ENCODE measurements at regions not wholly inside any gene's neighbourhood (a gene's known extent, or its start where the extent isn't known, plus 50 kb on each side); places are given as distances from the start of the nearest gene placed in this dataset.

DNA sequence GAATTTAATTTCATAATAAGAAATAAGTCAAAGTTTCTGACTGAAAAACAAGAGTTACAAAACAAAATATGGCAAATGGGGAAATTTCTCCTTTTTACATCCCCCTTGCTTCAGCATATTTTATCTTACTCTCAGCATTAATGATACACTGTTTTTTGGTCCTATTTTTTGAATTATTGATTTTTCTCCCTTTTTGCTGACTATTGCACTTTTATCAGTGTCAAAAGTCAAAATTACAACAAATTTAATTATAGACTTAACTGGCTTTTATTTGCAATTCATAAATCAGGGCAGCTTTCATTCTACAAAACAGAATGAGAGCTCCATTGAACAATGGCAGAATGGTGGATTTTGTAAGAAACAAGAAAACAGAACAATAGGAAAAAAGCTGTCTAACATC, 901.9 kb downstream of the FAT4 start:
- no peak for TF ChIP-seq EZH2phosphoT487 (IDR thresholded peaks at IDR 0.05; ENCODE audit: low read depth)
- TF ChIP-seq, protein P1, sequence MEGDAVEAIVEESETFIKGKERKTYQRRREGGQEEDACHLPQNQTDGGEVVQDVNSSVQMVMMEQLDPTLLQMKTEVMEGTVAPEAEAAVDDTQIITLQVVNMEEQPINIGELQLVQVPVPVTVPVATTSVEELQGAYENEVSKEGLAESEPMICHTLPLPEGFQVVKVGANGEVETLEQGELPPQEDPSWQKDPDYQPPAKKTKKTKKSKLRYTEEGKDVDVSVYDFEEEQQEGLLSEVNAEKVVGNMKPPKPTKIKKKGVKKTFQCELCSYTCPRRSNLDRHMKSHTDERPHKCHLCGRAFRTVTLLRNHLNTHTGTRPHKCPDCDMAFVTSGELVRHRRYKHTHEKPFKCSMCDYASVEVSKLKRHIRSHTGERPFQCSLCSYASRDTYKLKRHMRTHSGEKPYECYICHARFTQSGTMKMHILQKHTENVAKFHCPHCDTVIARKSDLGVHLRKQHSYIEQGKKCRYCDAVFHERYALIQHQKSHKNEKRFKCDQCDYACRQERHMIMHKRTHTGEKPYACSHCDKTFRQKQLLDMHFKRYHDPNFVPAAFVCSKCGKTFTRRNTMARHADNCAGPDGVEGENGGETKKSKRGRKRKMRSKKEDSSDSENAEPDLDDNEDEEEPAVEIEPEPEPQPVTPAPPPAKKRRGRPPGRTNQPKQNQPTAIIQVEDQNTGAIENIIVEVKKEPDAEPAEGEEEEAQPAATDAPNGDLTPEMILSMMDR (IDR thresholded peaks at IDR 0.05; ENCODE audit: low read depth, low read length), result no peak
